Stomach (tissue), 4 donors: ENCODE measurements at regions not wholly inside any gene's neighbourhood (a gene's known extent, or its start where the extent isn't known, plus 50 kb on each side); places are given as distances from the start of the nearest gene placed in this dataset.

Source experiments
- EP300 ChIP-seq: sonication (generic); formaldehyde crosslinking; IDR thresholded peaks from one replicate; pipeline ENCODE4 v1.6.1; 2017; ENCODE audit warnings: antibody characterized with exemption
- POLR2AphosphoS5 ChIP-seq, 3 donors: sonication (generic); formaldehyde crosslinking; IDR thresholded peaks; one replicate each; pipeline ENCODE4 v1.6.1; 2016; ENCODE audit warnings: antibody characterized with exemption in 3 of 3
- TF ChIP-seq, protein P1 (sequence below), 7 experiments: fragments of 450-650 bp in 4 of 7; fragments of 200-600 bp in 3 of 7; sonication (generic) in 3 of 7; IDR thresholded peaks; one replicate each; pipeline ENCODE4 v1.5.1; 2016 to 2019; ENCODE audit warnings: antibody characterized with exemption in 7 of 7, control low read depth in 2 of 7, mild to moderate bottlenecking in 1 of 7

DNA sequence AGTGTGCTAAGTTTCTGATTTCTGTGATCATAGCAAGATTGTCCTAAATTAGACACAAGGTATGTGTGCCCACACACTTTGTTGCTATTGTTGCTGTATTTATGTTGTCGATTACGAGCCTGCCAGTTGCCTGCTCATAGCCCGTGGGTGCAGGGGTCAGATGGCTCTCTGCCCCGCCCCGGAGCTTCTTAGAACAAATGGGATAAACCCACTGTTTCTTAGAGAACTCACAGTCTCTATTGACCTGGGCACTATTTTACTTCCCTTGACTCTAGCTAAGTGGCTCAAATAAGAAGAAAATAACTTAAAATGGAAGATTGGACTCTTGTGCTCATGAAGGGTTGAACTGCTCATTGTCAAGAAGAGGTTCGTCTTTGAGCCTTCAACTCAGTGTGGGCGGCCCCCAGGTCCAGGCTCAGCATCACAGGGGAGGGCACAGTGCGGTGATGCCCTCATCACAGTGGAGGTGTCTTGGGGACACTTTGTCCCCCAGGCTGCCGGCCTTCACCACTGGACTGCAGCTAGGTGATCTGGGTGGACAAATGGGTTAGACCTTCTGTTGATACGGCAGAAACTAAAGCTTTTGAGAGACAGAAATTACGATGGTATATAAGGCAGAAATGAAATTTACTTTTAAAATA is 155.5 kb downstream of the TENT4A start:
- TF ChIP-seq, protein P1, sequence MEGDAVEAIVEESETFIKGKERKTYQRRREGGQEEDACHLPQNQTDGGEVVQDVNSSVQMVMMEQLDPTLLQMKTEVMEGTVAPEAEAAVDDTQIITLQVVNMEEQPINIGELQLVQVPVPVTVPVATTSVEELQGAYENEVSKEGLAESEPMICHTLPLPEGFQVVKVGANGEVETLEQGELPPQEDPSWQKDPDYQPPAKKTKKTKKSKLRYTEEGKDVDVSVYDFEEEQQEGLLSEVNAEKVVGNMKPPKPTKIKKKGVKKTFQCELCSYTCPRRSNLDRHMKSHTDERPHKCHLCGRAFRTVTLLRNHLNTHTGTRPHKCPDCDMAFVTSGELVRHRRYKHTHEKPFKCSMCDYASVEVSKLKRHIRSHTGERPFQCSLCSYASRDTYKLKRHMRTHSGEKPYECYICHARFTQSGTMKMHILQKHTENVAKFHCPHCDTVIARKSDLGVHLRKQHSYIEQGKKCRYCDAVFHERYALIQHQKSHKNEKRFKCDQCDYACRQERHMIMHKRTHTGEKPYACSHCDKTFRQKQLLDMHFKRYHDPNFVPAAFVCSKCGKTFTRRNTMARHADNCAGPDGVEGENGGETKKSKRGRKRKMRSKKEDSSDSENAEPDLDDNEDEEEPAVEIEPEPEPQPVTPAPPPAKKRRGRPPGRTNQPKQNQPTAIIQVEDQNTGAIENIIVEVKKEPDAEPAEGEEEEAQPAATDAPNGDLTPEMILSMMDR (IDR thresholded peaks at IDR 0.05), result no peak
- TF ChIP-seq POLR2AphosphoS5 (IDR thresholded peaks at IDR 0.05) (no peak), EP300 (no peak)
